Stimulated activated naive CD8-positive, alpha-beta T cell treated with anti-CD3 and anti-CD28 coated beads, Interleukin-15, amount 100 ng/mL, for 72 hours (primary cell): ENCODE measurements at regions not wholly inside any gene's neighbourhood (a gene's known extent, or its start where the extent isn't known, plus 50 kb on each side); places are given as distances from the start of the nearest gene placed in this dataset.
"Not testable (repeated sequence)": the region's sequence is repeated elsewhere in the genome, so short reads cannot be mapped to it uniquely, and the experiment has no call there.

Experiments used
- ATAC-seq: fragments of 150-1000 bp; cut with Tn5 transposase; 2 replicates; pipeline ENCODE4 v1.10.0; 2021; ENCODE audit warnings: mild to moderate bottlenecking, moderate library complexity
- DNase-seq, 2 donors: peaks; one replicate each; pipeline ENCODE4 v3.0.0; 2021 to 2022
- H3K27ac Mint-ChIP-seq, 2 donors: one replicate each; pipeline ENCODE4 v1.8.0; 2022; ENCODE audit warnings: mild to moderate bottlenecking in 2 of 2, mixed read lengths in 2 of 2, moderate library complexity in 2 of 2
- H3K27me3 Mint-ChIP-seq: one replicate; pipeline ENCODE4 v1.8.0; 2022; ENCODE audit warnings: mixed read lengths
- H3K4me1 Mint-ChIP-seq: one replicate; pipeline ENCODE4 v1.8.0; 2022; ENCODE audit warnings: mild to moderate bottlenecking, mixed read lengths
- H3K4me3 Mint-ChIP-seq, 2 donors: one replicate each; pipeline ENCODE4 v1.8.0; 2022; ENCODE audit warnings: mild to moderate bottlenecking in 2 of 2, mixed read lengths in 2 of 2, moderate library complexity in 1 of 2
- H3K9me3 Mint-ChIP-seq, 2 donors: one replicate each; pipeline ENCODE4 v1.8.0; 2022; ENCODE audit warnings: mixed read lengths in 2 of 2

DNA sequence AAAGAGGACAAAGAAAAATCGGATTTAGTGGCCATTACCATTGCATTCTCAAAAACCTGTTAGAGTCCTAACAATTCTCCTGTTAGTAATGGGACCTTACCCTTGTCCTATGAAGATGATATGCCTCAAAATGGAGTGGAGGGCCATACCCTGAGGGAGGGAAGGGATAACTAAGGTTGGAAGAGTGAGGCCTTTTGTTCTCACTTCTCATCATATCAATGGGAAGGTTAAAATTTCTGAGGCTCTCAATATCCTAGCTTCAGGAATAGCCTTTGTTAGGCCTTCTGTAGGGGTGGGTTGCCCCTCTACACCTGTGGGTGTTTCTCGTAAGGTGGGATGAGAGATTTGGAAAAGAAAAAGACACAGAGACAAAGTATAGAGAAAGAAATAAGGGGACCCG lies 109.4 kb upstream of the SGIP1 start:
- H3K27me3 Mint-ChIP-seq, H3K27ac Mint-ChIP-seq, ATAC-seq, DNase-seq, H3K4me3 Mint-ChIP-seq: not testable (repeated sequence)
- Mint-ChIP-seq H3K4me1 (peaks cover 11% of the 10 kb centered on the region), H3K9me3 (peaks cover 14 to 22% of the 10 kb centered on the region in 2 donors)

DNA sequence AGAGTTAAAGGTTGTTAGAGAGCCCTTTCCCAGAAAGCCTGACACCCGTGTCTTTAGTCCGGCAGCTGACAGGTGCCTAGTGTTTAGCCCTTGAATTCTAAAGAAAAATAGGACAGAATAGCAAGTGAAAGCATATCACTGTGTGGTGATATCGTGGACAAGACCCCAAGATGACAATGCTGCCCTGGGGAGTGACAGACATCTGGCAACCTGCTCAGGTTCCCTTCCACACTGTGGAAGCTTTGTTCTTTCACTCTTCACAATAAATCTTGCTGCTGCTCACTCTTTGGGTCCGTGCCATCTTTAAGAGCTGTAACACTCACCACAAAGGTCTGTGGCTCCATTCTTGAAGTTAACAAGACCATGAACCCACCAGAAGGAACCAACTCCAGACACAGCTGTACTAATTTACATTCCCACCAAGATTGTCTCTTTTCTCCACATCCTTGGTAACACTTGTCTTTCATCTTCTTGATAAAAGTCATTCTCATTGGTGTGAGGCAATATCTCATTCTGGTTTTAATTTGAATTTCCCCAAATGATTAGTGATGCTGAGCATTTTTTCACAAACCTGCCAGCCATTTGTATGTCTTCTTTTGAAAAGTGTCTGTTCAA lies 107.6 kb upstream of the SGIP1 start:
- no peaks in the 10 kb centered on the region for H3K27me3 Mint-ChIP-seq
- ATAC-seq (peak; percentile 85), DNase-seq (no peak)
- H3K9me3 Mint-ChIP-seq, result peaks cover 28 to 38% of the 10 kb centered on the region in 2 donors
- peaks cover 11% of the 10 kb centered on the region for H3K4me1 Mint-ChIP-seq
- no peak overlapping the region for H3K27ac Mint-ChIP-seq
- H3K4me3 Mint-ChIP-seq, result peak overlapping the region; percentile 17 to 46

DNA sequence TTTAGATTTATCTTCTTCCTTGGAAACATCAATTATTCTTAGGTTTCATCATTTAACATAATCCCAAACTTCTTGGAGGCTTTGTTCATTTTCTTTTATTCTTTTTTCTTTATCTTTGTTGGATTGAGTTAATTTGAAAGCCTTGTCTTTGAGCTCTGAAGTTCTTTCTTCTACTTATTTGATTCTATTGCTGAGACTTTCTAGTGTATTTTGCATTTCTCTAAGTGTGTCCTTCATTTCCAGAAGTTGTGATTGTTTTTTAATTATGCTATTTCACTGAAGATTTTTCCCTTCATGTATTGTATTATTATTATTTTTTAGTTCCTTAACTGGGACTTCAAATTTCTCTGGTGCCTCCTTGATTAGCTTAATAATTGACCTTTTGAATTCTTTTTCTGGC lies 103.1 kb upstream of the SGIP1 start:
- H3K9me3 Mint-ChIP-seq, result peaks cover 33 to 52% of the 10 kb centered on the region in 2 donors
- ATAC-seq, H3K27ac Mint-ChIP-seq: not testable (repeated sequence)

DNA sequence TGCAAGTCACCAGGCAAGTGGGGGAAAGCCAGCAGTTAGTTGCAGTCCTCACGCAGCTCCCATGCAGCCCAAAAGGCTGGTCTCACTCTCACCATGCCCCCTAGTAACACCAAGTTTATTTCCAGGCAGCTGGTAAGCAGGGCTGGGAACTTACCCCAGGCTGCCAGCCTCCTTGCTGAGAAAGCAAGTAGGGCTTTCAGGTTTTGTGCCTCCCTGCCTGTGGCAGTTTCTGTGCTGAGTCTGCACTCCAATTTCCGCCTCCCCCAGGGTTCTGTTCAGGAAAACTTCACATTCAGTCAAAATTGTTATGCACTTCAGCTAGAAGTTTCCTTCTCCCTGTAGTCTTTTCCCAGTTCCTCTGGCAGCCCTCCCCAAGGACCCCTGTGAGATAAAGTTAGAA lies 102.0 kb upstream of the SGIP1 start:
- Mint-ChIP-seq H3K27ac (no peak overlapping the region), H3K9me3 (peaks cover 33 to 52% of the 10 kb centered on the region in 2 donors), H3K4me1 (peaks cover 16% of the 10 kb centered on the region), H3K27me3 (no peaks in the 10 kb centered on the region), H3K4me3 (no peak overlapping the region)
- DNase-seq (no peak), ATAC-seq (no peak)

More for the DNA sequence above, 103.1 kb upstream of the SGIP1 start:
- not testable (repeated sequence) for H3K27me3 Mint-ChIP-seq, H3K4me3 Mint-ChIP-seq, DNase-seq
- peaks cover 15% of the 10 kb centered on the region for H3K4me1 Mint-ChIP-seq

DNA sequence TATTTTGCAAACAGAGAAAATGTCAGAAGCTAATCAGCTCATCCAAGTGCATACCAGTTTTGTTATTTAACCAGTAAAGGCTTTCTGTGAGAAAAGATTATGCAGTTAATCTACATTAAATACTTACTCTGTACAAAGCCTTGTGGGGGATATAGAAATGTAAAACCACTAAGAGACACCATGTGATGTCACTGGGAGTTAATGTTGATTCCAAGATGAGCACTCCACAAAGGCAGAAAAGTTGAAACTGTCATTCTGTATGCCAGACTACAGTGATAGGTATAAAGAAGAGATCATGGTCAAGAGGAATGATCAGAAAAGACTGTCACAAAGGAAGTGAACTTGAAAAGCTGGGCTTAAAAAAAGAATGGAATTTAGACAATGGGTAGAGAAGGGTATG lies 100.3 kb upstream of the SGIP1 start:
- Mint-ChIP-seq H3K4me1 (peaks cover 28% of the 10 kb centered on the region), H3K9me3 (peaks cover 27 to 40% of the 10 kb centered on the region in 2 donors), H3K27me3 (no peaks in the 10 kb centered on the region), H3K27ac (no peak overlapping the region), H3K4me3 (no peak overlapping the region)
- no peak for DNase-seq
- no peak for ATAC-seq

DNA sequence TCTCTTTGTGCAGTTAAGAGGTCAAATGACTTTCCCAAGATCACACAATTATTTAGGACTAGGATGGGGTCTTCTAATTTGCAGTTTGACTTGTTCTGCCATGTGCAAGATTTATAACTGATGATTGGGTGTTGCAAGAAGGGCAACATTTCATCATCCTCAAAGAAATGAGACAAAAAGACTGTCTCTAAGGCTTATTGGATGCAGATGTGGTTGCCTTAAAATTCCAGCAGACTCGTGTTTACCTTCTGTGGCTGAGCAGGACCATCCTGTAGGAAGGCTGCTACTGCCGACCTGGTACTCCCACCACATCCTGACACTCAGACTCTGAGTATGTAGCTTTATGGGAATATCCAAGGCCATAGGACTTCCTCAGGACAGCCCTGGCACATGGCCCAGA lies 99.9 kb upstream of the SGIP1 start:
- DNase-seq (no peak), ATAC-seq (no peak)
- H3K27me3 Mint-ChIP-seq, result no peaks in the 10 kb centered on the region
- H3K4me1 Mint-ChIP-seq, result peaks cover 33% of the 10 kb centered on the region
- no peak overlapping the region for H3K4me3 Mint-ChIP-seq
- no peak overlapping the region for H3K27ac Mint-ChIP-seq
- peaks cover 22 to 36% of the 10 kb centered on the region in 2 donors for H3K9me3 Mint-ChIP-seq

DNA sequence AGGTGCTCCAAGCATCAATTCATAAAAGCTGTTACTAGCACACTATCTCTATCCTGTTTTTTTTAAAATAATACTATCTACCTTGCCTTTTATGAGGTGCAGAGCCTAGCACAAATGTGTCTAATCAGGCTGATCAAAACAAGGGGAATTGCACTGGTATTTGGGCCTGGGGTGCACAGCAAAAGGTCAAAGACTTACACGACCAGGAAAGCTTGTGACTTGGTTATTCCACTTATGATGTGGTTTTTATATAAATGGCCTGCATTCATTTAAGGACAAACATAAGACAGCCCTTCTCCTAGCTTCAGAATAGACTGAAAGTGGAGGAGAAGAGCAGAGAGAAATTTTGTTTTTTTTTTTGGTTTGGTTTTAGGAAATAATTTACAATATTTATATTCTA lies 98.4 kb upstream of the SGIP1 start:
- H3K4me3 Mint-ChIP-seq, result no peak overlapping the region
- peaks cover 45% of the 10 kb centered on the region for H3K4me1 Mint-ChIP-seq
- H3K27me3 Mint-ChIP-seq, result no peaks in the 10 kb centered on the region
- ATAC-seq, result no peak
- peak overlapping the region in 1 of 2 donors; percentile 9 for H3K27ac Mint-ChIP-seq
- no peak for DNase-seq
- H3K9me3 Mint-ChIP-seq, result peaks cover 13 to 23% of the 10 kb centered on the region in 2 donors

DNA sequence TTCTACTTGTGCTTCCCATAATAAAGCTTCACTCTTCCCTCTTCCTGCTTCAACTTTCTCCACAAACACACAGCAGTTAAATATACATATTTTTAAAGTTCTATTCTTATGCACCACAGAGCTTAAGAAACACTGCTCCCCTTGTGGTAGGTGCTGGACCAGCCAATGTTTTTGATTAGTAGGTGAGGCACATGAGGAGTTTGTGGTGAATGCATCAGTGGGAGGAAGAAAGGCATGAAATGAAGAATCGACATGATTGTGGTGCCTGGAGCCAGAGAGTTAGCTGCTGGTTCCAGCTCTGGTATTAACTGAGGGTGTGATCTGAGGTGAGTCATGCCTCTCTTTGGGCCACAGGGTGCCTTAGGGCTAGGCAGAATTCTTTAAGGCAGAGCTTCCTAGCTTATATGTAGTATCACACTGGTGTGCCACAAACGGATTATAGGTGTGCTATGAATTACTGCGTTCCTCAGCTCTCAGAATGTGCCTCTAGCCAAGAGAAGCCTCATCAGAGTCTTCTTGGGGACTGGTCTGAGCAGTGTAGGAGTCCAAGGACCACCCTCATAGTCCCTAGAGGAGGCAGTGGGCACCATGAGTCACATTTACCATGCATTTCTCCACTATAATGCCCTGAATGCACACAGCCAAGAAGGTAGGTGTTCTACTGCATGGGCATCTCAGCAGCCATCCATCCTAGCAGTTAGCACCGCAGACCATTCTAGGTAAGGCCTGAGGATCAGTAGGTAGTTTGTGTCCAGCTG lies 97.4 kb upstream of the SGIP1 start:
- H3K27me3 Mint-ChIP-seq, result no peaks in the 10 kb centered on the region
- peak; percentile 67 to 83 for DNase-seq
- H3K4me1 Mint-ChIP-seq, result peaks cover 45% of the 10 kb centered on the region

DNA sequence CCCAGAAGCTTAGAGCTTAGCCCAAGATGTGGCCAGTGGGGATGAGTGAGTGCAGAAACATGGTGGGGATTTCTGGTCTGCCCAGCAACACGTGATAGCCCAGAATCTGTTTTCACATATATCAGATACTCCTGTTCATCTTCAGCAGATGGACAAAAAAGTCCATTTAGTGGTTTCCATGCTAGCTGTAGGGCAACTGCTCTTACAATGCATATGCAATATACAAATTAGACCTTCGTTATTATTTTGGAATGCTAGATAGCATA lies 96.9 kb upstream of the SGIP1 start:
- Mint-ChIP-seq H3K27me3 (no peaks in the 10 kb centered on the region), H3K9me3 (peaks cover 0 to 7% of the 10 kb centered on the region in 2 donors), H3K27ac (no peak overlapping the region), H3K4me1 (peaks cover 45% of the 10 kb centered on the region), H3K4me3 (no peak overlapping the region)
- ATAC-seq, result no peak
- no peak for DNase-seq

More for the DNA sequence above, 97.4 kb upstream of the SGIP1 start:
- Mint-ChIP-seq H3K4me3 (peak overlapping the region in 1 of 2 donors; percentile 31), H3K9me3 (peaks cover 3 to 12% of the 10 kb centered on the region in 2 donors), H3K27ac (peak overlapping the region; percentile 2 to 72)
- ATAC-seq, result peak; percentile 99

DNA sequence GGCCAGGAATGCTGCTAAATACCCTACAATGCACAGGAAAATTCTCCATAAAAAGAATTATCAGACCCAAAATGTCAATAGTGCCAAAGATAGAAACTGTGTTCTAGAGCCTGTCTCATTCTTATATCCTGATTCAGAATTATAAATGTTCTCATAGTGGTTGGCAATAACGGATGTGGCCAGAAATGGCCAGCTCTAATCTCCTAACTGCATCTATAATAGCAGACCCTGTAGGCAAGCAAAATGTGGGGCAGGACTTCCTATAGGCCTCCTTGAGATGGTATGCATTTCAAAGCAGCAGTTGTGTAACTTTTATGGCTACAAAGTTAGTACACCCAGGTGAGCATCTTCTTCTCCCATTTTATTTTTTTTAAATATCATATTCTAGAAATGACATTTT lies 95.9 kb upstream of the SGIP1 start:
- peak overlapping the region in 1 of 2 donors; percentile 49 for H3K27ac Mint-ChIP-seq

DNA sequence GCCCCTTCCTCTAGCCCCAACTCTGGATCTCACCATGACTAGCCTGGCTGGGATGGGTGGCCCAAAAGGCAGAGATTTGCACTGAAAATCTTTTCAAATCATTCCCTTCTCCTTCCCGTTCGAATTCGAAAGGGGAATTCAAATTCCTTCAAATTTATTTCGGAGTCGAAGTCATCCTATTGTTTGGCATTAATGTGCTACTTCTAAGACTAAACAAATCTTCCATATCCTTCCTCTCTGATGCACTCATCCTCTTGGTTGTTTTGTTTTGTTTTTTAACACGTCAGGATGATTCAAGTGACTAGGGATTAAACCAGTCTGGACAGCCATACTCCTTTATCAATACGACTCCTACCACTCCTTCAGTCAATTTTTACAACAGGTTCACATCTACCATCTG lies 95.5 kb upstream of the SGIP1 start:
- no peak for ATAC-seq
- no peak for DNase-seq
- H3K27ac Mint-ChIP-seq, result peak overlapping the region; percentile 9 to 70
- no peaks in the 10 kb centered on the region for H3K9me3 Mint-ChIP-seq
- peak overlapping the region; percentile 46 to 72 for H3K4me3 Mint-ChIP-seq
- H3K27me3 Mint-ChIP-seq, result no peaks in the 10 kb centered on the region
- H3K4me1 Mint-ChIP-seq, result peaks cover 48% of the 10 kb centered on the region

More for the DNA sequence above, 95.9 kb upstream of the SGIP1 start:
- Mint-ChIP-seq H3K27me3 (no peaks in the 10 kb centered on the region), H3K4me1 (peaks cover 45% of the 10 kb centered on the region), H3K9me3 (no peaks in the 10 kb centered on the region), H3K4me3 (peak overlapping the region in 1 of 2 donors; percentile 72)
- ATAC-seq (no peak), DNase-seq (no peak)

DNA sequence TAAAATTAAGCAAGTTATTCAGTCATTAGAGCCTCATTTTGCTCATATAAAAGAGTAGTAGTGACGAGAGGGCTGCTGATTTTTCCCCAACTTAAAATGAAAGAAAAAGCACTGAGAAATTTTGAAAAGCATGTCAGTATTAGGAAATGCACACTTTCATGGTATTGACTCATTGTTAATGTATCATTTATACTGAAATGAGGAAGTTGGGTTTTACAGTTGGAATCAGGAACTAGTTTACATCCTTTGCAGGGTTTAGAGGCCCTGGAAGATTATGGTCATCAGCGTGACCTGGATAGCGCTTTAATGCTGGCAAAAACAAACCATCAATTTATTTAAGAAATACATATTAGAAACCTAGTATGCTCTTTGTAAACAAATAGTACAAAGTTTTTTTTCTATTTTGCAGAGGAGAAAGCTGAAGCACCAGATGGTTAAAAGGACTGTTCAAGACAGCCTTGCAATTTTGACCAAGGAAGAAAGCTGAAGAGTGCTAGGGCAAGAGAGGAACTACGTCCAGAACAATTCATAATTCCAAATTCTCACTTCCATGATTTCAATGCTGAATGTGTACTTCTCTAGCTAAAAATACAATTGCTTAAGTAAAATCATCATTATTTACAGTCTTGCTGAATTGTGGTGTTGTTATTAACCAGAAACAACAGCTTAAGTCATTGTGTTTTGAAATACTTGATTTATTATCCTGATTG lies 94.8 kb upstream of the SGIP1 start:
- DNase-seq, result no peak

DNA sequence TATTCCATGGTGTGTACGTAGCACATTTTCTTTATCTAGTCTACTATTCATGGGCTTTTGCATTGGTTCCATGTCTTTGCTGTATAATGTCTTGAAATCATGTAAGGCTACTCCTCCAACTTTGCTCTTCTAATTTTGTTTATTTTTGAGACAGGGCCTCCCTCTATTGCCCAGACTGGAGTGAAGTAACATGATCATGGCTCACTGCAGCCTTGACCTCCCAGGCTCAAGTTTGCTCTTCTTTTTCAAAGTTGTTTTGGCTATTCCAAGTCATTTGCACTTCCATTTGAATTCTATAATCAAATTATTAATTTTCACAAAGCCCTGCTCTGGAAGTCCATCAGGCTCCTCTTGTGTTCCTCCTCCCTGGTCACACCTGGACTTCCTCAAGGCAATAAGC lies 90.2 kb upstream of the SGIP1 start:
- Mint-ChIP-seq H3K9me3 (no peaks in the 10 kb centered on the region), H3K27me3 (peaks cover 20% of the 10 kb centered on the region), H3K4me3 (no peak overlapping the region), H3K27ac (peak overlapping the region in 1 of 2 donors; percentile 90), H3K4me1 (peaks cover 46% of the 10 kb centered on the region)
- ATAC-seq (no peak), DNase-seq (no peak)

More for the DNA sequence above, 94.8 kb upstream of the SGIP1 start:
- Mint-ChIP-seq H3K4me3 (peak overlapping the region; percentile 46 to 72), H3K9me3 (no peaks in the 10 kb centered on the region), H3K27me3 (no peaks in the 10 kb centered on the region), H3K4me1 (peaks cover 54% of the 10 kb centered on the region), H3K27ac (peak overlapping the region; percentile 9 to 70)
- ATAC-seq, result no peak

DNA sequence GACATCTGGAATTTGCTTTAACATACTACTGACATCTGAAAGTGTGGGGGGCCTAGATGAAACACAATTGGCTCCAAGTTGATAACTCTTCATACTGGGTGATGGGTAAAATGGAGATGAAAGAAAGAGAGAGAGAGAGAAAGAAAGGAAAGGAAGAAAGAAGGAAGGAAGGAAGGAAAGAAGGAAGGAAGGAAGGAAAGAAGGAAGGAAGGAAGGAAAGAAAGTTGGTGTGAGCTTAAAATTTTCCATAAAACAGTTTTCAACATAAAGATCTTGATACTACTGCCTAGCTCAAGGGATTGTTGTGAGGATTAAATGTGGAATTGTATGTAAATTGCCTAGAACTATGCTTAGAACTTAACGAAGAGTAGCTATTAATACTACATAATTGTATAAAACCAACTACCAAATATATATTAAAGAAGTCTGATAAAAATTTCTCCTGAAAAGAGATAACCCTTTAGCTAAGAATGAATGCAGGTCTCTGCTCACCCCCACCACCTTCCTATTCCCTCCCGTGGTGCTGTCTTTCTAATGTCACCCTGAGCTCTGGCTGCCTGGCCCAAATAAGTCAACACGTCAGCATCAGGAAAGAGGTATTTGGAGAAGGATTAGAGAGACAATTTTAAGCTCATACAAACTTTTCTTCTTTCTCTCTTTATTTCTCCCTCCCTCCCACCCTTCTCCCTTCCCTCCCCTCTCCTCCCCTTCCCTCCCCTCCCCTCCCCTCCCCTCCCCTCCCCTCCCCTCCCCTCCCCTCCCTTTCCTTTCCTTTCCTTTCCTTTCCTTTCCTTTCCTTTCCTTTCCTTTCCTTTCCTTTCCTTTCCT lies 89.3 kb upstream of the SGIP1 start:
- Mint-ChIP-seq H3K4me3 (peak overlapping the region; percentile 87 to 99), H3K4me1 (peaks cover 38% of the 10 kb centered on the region), H3K27ac (peak overlapping the region; percentile 97 to 99), H3K27me3 (peaks cover 23% of the 10 kb centered on the region), H3K9me3 (no peaks in the 10 kb centered on the region)
- ATAC-seq, result no peak
- no peak for DNase-seq

DNA sequence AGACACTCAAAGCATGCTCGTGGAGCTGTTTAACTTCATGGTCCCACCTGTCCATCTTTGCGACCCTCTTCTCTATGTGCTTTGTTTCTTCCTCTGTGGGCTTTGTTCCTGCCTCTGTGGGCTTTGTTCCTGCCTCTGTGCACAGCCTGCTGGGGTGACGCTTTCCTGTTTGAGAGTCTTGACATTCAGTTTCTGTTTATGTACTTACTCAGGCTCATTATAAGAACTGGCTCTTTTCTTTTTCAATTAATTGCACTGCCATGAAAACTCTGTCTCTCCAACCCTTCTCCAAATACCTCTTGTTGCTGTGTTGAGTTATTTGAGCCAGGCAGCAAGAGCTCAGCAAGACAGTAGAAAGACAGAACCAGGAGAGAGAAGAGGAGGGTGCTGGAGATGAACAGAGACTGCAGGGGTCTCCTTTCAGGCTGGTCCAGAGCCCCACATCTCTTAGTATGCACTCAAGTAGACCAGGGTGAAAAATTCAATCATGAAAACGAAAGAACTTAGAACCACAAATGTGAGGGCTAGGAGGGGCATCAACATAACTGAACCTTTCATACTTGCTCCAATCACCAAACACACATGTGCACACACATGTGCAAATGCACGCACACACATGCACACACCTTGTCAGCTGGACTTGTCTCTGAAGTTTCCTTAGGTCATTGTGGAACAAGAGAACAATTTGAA lies 88.3 kb upstream of the SGIP1 start:
- DNase-seq, result peak; percentile 53 to 67
- Mint-ChIP-seq H3K4me3 (peak overlapping the region; percentile 87 to 99), H3K4me1 (peaks cover 31% of the 10 kb centered on the region), H3K27me3 (peaks cover 23% of the 10 kb centered on the region), H3K27ac (peak overlapping the region; percentile 97 to 99), H3K9me3 (no peaks in the 10 kb centered on the region)
- peak; percentile 94 for ATAC-seq
